Loucy (cell line): ENCODE measurements at regions not wholly inside any gene's neighbourhood (a gene's known extent, or its start where the extent isn't known, plus 50 kb on each side); places are given as distances from the start of the nearest gene placed in this dataset.

Source experiments
- H2AFZ ChIP-seq: fragments of 200-600 bp; sonication (generic); 2 replicates; pipeline ENCODE4 v1.6.0; 2016; ENCODE audit warnings: antibody characterized with exemption, mild to moderate bottlenecking, low read length, moderate library complexity
- H3F3A ChIP-seq: fragments of 200-600 bp; 2 replicates; pipeline ENCODE4 v1.6.0; 2016; ENCODE audit warnings: antibody characterized with exemption, low read depth, mild to moderate bottlenecking
- H3K27me3 ChIP-seq: fragments of 200-600 bp; sonication (generic); 2 replicates; pipeline ENCODE4 v1.6.1; 2014; ENCODE audit warnings: low read length, mild to moderate bottlenecking; ENCODE audit not compliant: insufficient read depth, poor library complexity, severe bottlenecking
- H3K36me3 ChIP-seq: fragments of 200-600 bp; sonication (generic); 2 replicates; pipeline ENCODE4 v1.6.1; 2016; ENCODE audit warnings: low read length; ENCODE audit not compliant: insufficient read depth
- H3K4me1 ChIP-seq: fragments of 200-600 bp; sonication (generic); 2 replicates; pipeline ENCODE4 v1.5.1; 2014; ENCODE audit warnings: low read length, mild to moderate bottlenecking; ENCODE audit not compliant: insufficient read depth, poor library complexity, severe bottlenecking
- H3K4me2 ChIP-seq: fragments of 200-600 bp; sonication (generic); 2 replicates; pipeline ENCODE4 v1.6.0; 2014; ENCODE audit warnings: antibody characterized with exemption, low read length, low read depth, mild to moderate bottlenecking; ENCODE audit not compliant: poor library complexity, severe bottlenecking
- H3K4me3 ChIP-seq: fragments of 200-600 bp; sonication (generic); 2 replicates; pipeline ENCODE4 v1.5.1; 2014; ENCODE audit warnings: low read length, mild to moderate bottlenecking, mixed read lengths; ENCODE audit not compliant: poor library complexity, severe bottlenecking
- H3K79me2 ChIP-seq: fragments of 200-600 bp; sonication (generic); 2 replicates; pipeline ENCODE4 v1.6.1; 2014; ENCODE audit warnings: low read length; ENCODE audit not compliant: insufficient read depth
- H3K9ac ChIP-seq: fragments of 200-600 bp; sonication (generic); 2 replicates; pipeline ENCODE4 v1.6.0; 2014; ENCODE audit warnings: mild to moderate bottlenecking, low read depth, low read length, moderate library complexity; ENCODE audit not compliant: poor library complexity, severe bottlenecking
- H3K9me2 ChIP-seq: fragments of 200-600 bp; sonication (generic); replicated peaks from 2 replicates; pipeline ENCODE4 v1.6.1; 2016; ENCODE audit warnings: low read depth, low read length, mixed read lengths
- H3K9me3 ChIP-seq: fragments of 200-600 bp; sonication (generic); 2 replicates; pipeline ENCODE4 v1.6.1; 2014; ENCODE audit warnings: mild to moderate bottlenecking, antibody characterized with exemption, low read length, low read depth; ENCODE audit not compliant: insufficient read depth
- H4K20me1 ChIP-seq: fragments of 200-600 bp; sonication (generic); 2 replicates; pipeline ENCODE4 v1.6.0; 2014; ENCODE audit warnings: antibody characterized with exemption, low read length, mild to moderate bottlenecking; ENCODE audit not compliant: insufficient read depth, poor library complexity, severe bottlenecking
- CTCF ChIP-seq: fragments of 200-600 bp; sonication (generic); conservative IDR thresholded peaks from 2 replicates; pipeline ENCODE4 v1.5.1; 2014; ENCODE audit warnings: mild to moderate bottlenecking, antibody characterized with exemption, low read length
- EZH2phosphoT487 ChIP-seq: fragments of 200-600 bp; IDR thresholded peaks from 2 replicates; pipeline ENCODE4 v1.6.1; 2018; ENCODE audit warnings: antibody characterized with exemption, mild to moderate bottlenecking, moderate library complexity, borderline replicate concordance

DNA sequence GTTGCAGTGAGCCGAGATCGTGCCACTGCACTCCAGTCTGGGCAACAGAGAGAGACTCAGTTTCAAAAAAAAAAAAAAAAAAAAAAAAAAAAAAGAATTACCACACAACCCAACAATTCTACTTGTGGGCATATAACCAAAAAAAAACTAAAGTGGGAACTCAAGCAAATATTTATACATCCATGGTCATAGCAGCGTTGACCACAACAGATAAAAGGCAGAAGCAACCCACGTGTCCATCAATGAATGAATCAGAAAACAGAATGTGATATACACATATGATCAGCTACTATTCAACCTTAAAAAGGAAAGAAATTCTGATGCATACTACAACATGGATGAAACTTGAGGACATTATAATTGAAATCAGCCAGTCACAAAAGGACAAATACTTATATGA, 179.3 kb upstream of the NEBL start:
- H2AFZ ChIP-seq, result no peak overlapping the region
- no peaks in the 10 kb centered on the region for H4K20me1 ChIP-seq
- H3K4me3 ChIP-seq, result no peak overlapping the region
- no peaks in the 10 kb centered on the region for H3K9me3 ChIP-seq
- H3K4me2 ChIP-seq, result no peak overlapping the region
- no peaks in the 10 kb centered on the region for H3K4me1 ChIP-seq
- no peaks in the 10 kb centered on the region for H3K79me2 ChIP-seq
- no peak overlapping the region for H3K9ac ChIP-seq
- H3K27me3 ChIP-seq, result no peaks in the 10 kb centered on the region
- no peaks in the 10 kb centered on the region for H3K36me3 ChIP-seq
- no peaks in the 10 kb centered on the region for H3K9me2 ChIP-seq
- no peak for TF ChIP-seq CTCF
- TF ChIP-seq EZH2phosphoT487, result no peak
- no peaks in the 10 kb centered on the region for H3F3A ChIP-seq

GRCh38 chr10:21075880-21076279, 178.8 kb upstream of the NEBL start:
- Histone ChIP-seq H3K4me1 (no peaks in the 10 kb centered on the region), H3K4me3 (no peak overlapping the region), H3K9me3 (no peaks in the 10 kb centered on the region), H4K20me1 (no peaks in the 10 kb centered on the region), H3K36me3 (no peaks in the 10 kb centered on the region), H3K9me2 (no peaks in the 10 kb centered on the region), H3K4me2 (no peak overlapping the region), H2AFZ (no peak overlapping the region), H3K27me3 (no peaks in the 10 kb centered on the region), H3F3A (no peaks in the 10 kb centered on the region), H3K9ac (no peak overlapping the region), H3K79me2 (no peaks in the 10 kb centered on the region)
- no peak for TF ChIP-seq CTCF
- TF ChIP-seq EZH2phosphoT487, result no peak

DNA sequence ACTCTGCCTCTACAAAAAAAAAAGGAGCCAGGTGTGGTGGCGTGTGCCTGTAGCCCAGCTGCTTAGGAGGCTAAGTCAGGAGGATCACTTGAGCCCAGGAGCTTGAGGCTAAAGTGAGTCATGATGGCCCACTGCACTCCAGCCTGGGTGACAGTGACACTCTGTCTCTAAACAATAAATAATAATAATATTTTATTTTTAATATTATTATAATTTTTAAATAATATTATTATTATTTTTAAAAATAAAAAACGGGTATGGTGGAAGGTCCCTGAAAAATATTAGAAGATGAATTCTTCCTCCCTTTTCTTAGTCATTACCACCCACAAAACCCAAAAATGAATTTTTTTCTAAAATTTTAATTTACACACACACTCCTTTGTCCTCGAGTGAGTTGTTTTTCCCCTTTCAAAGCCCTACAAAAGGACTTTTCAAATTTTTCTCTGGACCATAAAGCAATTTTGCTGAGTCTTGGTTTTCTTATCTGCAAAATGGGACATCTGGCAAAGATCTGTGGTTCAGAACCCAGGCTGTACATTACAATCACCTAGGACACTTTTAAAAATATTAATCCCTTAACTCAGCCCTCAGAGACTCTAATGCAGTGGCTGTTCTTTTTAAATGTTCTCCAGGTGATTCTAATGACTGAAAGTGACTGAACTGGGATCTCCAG, 174.0 kb upstream of the NEBL start:
- Histone ChIP-seq H4K20me1 (no peaks in the 10 kb centered on the region), H3K27me3 (no peaks in the 10 kb centered on the region), H3K36me3 (no peaks in the 10 kb centered on the region), H2AFZ (no peak overlapping the region), H3K79me2 (no peaks in the 10 kb centered on the region), H3K9me2 (no peaks in the 10 kb centered on the region), H3K9me3 (no peaks in the 10 kb centered on the region), H3K4me2 (no peak overlapping the region), H3K4me1 (no peaks in the 10 kb centered on the region), H3F3A (no peaks in the 10 kb centered on the region), H3K9ac (no peak overlapping the region), H3K4me3 (no peak overlapping the region)
- TF ChIP-seq EZH2phosphoT487 (no peak), CTCF (no peak)
